Muscle layer of colon (tissue), 2 donors: ENCODE measurements at regions not wholly inside any gene's neighbourhood (a gene's known extent, or its start where the extent isn't known, plus 50 kb on each side); places are given as distances from the start of the nearest gene placed in this dataset.
"Not testable (repeated sequence)": the region's sequence is repeated elsewhere in the genome, so short reads cannot be mapped to it uniquely, and the experiment has no call there.

Source experiments
- H3K27ac ChIP-seq: one replicate; pipeline ENCODE4 v1.7.0; 2013; ENCODE audit warnings: low read depth, mild to moderate bottlenecking, low read length, moderate library complexity
- H3K27me3 ChIP-seq, 2 donors: one replicate each; pipeline ENCODE4 v1.7.0; 2013; ENCODE audit warnings: low read length in 2 of 2, mild to moderate bottlenecking in 2 of 2; ENCODE audit not compliant: insufficient read depth in 2 of 2, control insufficient read depth in 1 of 2
- H3K36me3 ChIP-seq: one replicate; pipeline ENCODE4 v1.7.0; 2013; ENCODE audit warnings: mild to moderate bottlenecking, low read length; ENCODE audit not compliant: insufficient read depth
- H3K4me1 ChIP-seq: one replicate; pipeline ENCODE4 v1.7.0; 2013; ENCODE audit warnings: mild to moderate bottlenecking, low read length; ENCODE audit not compliant: insufficient read depth
- H3K4me3 ChIP-seq, 2 donors: one replicate each; pipeline ENCODE4 v1.7.0; 2013; ENCODE audit warnings: low read length in 2 of 2, low read depth in 1 of 2, mild to moderate bottlenecking in 1 of 2, moderate library complexity in 1 of 2
- H3K9ac ChIP-seq: one replicate; pipeline ENCODE4 v1.7.0; 2013; ENCODE audit warnings: low read length
- H3K9me3 ChIP-seq: one replicate; pipeline ENCODE4 v1.7.0; 2013; ENCODE audit warnings: mild to moderate bottlenecking, low read length
- donor health status: abdominal sarcoma.
- donor health status: Adenocarcinoma of cecum.

- H3K27ac ChIP-seq: no peak overlapping the region
- no peaks in the 10 kb centered on the region for H3K4me1 ChIP-seq
- no peaks in the 10 kb centered on the region for H3K27me3 ChIP-seq
- no peaks in the 10 kb centered on the region for H3K9me3 ChIP-seq
- H3K36me3 ChIP-seq: no peaks in the 10 kb centered on the region
- H3K4me3 ChIP-seq: no peak overlapping the region
- no peak overlapping the region for H3K9ac ChIP-seq
Observed at GRCh38 chr1:72438270-72438669, 155.9 kb upstream of the NEGR1 start.

GRCh38 chr1:72435025-72435424 lies 152.7 kb upstream of the NEGR1 start:
- Histone ChIP-seq H3K27me3 (no peaks in the 10 kb centered on the region), H3K36me3 (no peaks in the 10 kb centered on the region), H3K4me3 (no peak overlapping the region), H3K9me3 (no peaks in the 10 kb centered on the region), H3K27ac (no peak overlapping the region), H3K4me1 (no peaks in the 10 kb centered on the region), H3K9ac (no peak overlapping the region)

GRCh38 chr1:72434070-72434469 lies 151.7 kb upstream of the NEGR1 start:
- Histone ChIP-seq H3K9ac (no peak overlapping the region), H3K4me3 (no peak overlapping the region), H3K9me3 (no peaks in the 10 kb centered on the region), H3K4me1 (no peaks in the 10 kb centered on the region), H3K27me3 (no peaks in the 10 kb centered on the region), H3K27ac (no peak overlapping the region), H3K36me3 (no peaks in the 10 kb centered on the region)

GRCh38 chr1:72433591-72433990 lies 151.3 kb upstream of the NEGR1 start:
- H3K9me3 ChIP-seq: no peaks in the 10 kb centered on the region
- H3K4me3 ChIP-seq: no peak overlapping the region
- no peak overlapping the region for H3K27ac ChIP-seq
- no peak overlapping the region for H3K9ac ChIP-seq
- H3K36me3 ChIP-seq: no peaks in the 10 kb centered on the region
- no peaks in the 10 kb centered on the region for H3K4me1 ChIP-seq
- no peaks in the 10 kb centered on the region for H3K27me3 ChIP-seq

GRCh38 chr1:72432645-72433267 lies 150.4 kb upstream of the NEGR1 start:
- Histone ChIP-seq H3K27ac (no peak overlapping the region), H3K9me3 (no peaks in the 10 kb centered on the region), H3K27me3 (no peaks in the 10 kb centered on the region), H3K36me3 (no peaks in the 10 kb centered on the region), H3K4me1 (no peaks in the 10 kb centered on the region), H3K4me3 (no peak overlapping the region), H3K9ac (no peak overlapping the region)

GRCh38 chr1:72431810-72432209 lies 149.5 kb upstream of the NEGR1 start:
- no peak overlapping the region for H3K27ac ChIP-seq
- no peaks in the 10 kb centered on the region for H3K9me3 ChIP-seq
- no peaks in the 10 kb centered on the region for H3K27me3 ChIP-seq
- no peaks in the 10 kb centered on the region for H3K4me1 ChIP-seq
- H3K36me3 ChIP-seq: no peaks in the 10 kb centered on the region
- no peak overlapping the region for H3K9ac ChIP-seq
- no peak overlapping the region for H3K4me3 ChIP-seq

- not testable (repeated sequence) for H3K9ac ChIP-seq, H3K27me3 ChIP-seq, H3K27ac ChIP-seq, H3K4me1 ChIP-seq, H3K4me3 ChIP-seq, H3K9me3 ChIP-seq, H3K36me3 ChIP-seq
Observed at GRCh38 chr1:72428276-72428675, 145.9 kb upstream of the NEGR1 start.

GRCh38 chr1:72419229-72419628 lies 136.9 kb upstream of the NEGR1 start:
- H3K4me3 ChIP-seq: no peak overlapping the region

GRCh38 chr1:72412286-72412685 lies 129.9 kb upstream of the NEGR1 start:
- Histone ChIP-seq H3K4me3 (no peak overlapping the region), H3K27ac (no peak overlapping the region), H3K27me3 (no peaks in the 10 kb centered on the region), H3K9me3 (no peaks in the 10 kb centered on the region), H3K9ac (no peak overlapping the region), H3K4me1 (no peaks in the 10 kb centered on the region), H3K36me3 (no peaks in the 10 kb centered on the region)

More at GRCh38 chr1:72419229-72419628, 136.9 kb upstream of the NEGR1 start:
- no peaks in the 10 kb centered on the region for H3K27me3 ChIP-seq
- H3K36me3 ChIP-seq: no peaks in the 10 kb centered on the region
- H3K27ac ChIP-seq: no peak overlapping the region
- no peak overlapping the region for H3K9ac ChIP-seq
- no peaks in the 10 kb centered on the region for H3K4me1 ChIP-seq
- H3K9me3 ChIP-seq: no peaks in the 10 kb centered on the region

- H3K9ac ChIP-seq: no peak overlapping the region
- H3K36me3 ChIP-seq: no peaks in the 10 kb centered on the region
- no peaks in the 10 kb centered on the region for H3K4me1 ChIP-seq
- no peaks in the 10 kb centered on the region for H3K9me3 ChIP-seq
- H3K27me3 ChIP-seq: no peaks in the 10 kb centered on the region
- no peak overlapping the region for H3K27ac ChIP-seq
- no peak overlapping the region for H3K4me3 ChIP-seq
Observed at GRCh38 chr1:72399807-72400206, 117.5 kb upstream of the NEGR1 start.

- H3K9me3 ChIP-seq: no peaks in the 10 kb centered on the region
- no peaks in the 10 kb centered on the region for H3K36me3 ChIP-seq
- no peak overlapping the region for H3K27ac ChIP-seq
- no peaks in the 10 kb centered on the region for H3K4me1 ChIP-seq
- no peak overlapping the region for H3K9ac ChIP-seq
- no peaks in the 10 kb centered on the region for H3K27me3 ChIP-seq
- H3K4me3 ChIP-seq: no peak overlapping the region
Observed at GRCh38 chr1:72397786-72398185, 115.4 kb upstream of the NEGR1 start.

- Histone ChIP-seq H3K4me1 (no peaks in the 10 kb centered on the region), H3K4me3 (no peak overlapping the region), H3K9ac (no peak overlapping the region), H3K27ac (no peak overlapping the region), H3K27me3 (no peaks in the 10 kb centered on the region), H3K9me3 (no peaks in the 10 kb centered on the region), H3K36me3 (no peaks in the 10 kb centered on the region)
Observed at GRCh38 chr1:72394457-72394856, 112.1 kb upstream of the NEGR1 start.
